Ishikawa (cell line): ENCODE measurements at regions not wholly inside any gene's neighbourhood (a gene's known extent, or its start where the extent isn't known, plus 50 kb on each side); places are given as distances from the start of the nearest gene placed in this dataset.

ENCODE experiments used
- CEBPB ChIP-seq: IDR thresholded peaks from 2 replicates; pipeline ENCODE4 v1.6.1; 2012
- CREB1 ChIP-seq: IDR thresholded peaks from 2 replicates; pipeline ENCODE4 v1.6.1; 2012; ENCODE audit warnings: low read depth
- EGR1 ChIP-seq: IDR thresholded peaks from 2 replicates; pipeline ENCODE4 v1.6.1; 2012
- EP300 ChIP-seq: IDR thresholded peaks from 2 replicates; pipeline ENCODE4 v1.6.1; 2012; ENCODE audit warnings: borderline replicate concordance
- FOXM1 ChIP-seq: IDR thresholded peaks from 2 replicates; pipeline ENCODE4 v1.6.1; 2012; ENCODE audit warnings: low read depth, borderline replicate concordance
- MAX ChIP-seq: IDR thresholded peaks from 2 replicates; pipeline ENCODE4 v1.6.1; 2012
- NFIC ChIP-seq: IDR thresholded peaks from 2 replicates; pipeline ENCODE4 v1.6.1; 2012
- RAD21 ChIP-seq: IDR thresholded peaks from 2 replicates; pipeline ENCODE4 v1.6.1; 2012; ENCODE audit warnings: low read depth
- TAF1 ChIP-seq: IDR thresholded peaks from 2 replicates; pipeline ENCODE4 v1.6.1; 2012; ENCODE audit warnings: low read depth, mild to moderate bottlenecking
- TCF12 ChIP-seq: IDR thresholded peaks from 2 replicates; pipeline ENCODE4 v1.6.1; 2012; ENCODE audit warnings: low read depth
- TEAD4 ChIP-seq: IDR thresholded peaks from 2 replicates; pipeline ENCODE4 v1.6.1; 2012
- YY1 ChIP-seq: IDR thresholded peaks from 2 replicates; pipeline ENCODE4 v1.6.1; 2012; ENCODE audit warnings: low read depth
- ZBTB7A ChIP-seq: IDR thresholded peaks from 2 replicates; pipeline ENCODE4 v1.6.1; 2012; ENCODE audit warnings: low read depth
- TF ChIP-seq, protein P1 (sequence below): IDR thresholded peaks from 2 replicates; pipeline ENCODE4 v1.6.1; 2012
- TF ChIP-seq, protein P2 (sequence below): IDR thresholded peaks from 2 replicates; pipeline ENCODE4 v1.6.1; 2012; ENCODE audit warnings: low read depth, mild to moderate bottlenecking

GRCh38 chr18:27447930-27448329 is 262.8 kb upstream of the CHST9 start:
- no peak for TF ChIP-seq TEAD4
- TF ChIP-seq FOXM1 = no peak
- TF ChIP-seq, protein P1, sequence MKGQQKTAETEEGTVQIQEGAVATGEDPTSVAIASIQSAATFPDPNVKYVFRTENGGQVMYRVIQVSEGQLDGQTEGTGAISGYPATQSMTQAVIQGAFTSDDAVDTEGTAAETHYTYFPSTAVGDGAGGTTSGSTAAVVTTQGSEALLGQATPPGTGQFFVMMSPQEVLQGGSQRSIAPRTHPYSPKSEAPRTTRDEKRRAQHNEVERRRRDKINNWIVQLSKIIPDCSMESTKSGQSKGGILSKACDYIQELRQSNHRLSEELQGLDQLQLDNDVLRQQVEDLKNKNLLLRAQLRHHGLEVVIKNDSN = no peak
- no peak for TF ChIP-seq TCF12
- TF ChIP-seq TAF1 = no peak
- TF ChIP-seq EP300 = no peak
- TF ChIP-seq CREB1 = no peak
- TF ChIP-seq, protein P2, sequence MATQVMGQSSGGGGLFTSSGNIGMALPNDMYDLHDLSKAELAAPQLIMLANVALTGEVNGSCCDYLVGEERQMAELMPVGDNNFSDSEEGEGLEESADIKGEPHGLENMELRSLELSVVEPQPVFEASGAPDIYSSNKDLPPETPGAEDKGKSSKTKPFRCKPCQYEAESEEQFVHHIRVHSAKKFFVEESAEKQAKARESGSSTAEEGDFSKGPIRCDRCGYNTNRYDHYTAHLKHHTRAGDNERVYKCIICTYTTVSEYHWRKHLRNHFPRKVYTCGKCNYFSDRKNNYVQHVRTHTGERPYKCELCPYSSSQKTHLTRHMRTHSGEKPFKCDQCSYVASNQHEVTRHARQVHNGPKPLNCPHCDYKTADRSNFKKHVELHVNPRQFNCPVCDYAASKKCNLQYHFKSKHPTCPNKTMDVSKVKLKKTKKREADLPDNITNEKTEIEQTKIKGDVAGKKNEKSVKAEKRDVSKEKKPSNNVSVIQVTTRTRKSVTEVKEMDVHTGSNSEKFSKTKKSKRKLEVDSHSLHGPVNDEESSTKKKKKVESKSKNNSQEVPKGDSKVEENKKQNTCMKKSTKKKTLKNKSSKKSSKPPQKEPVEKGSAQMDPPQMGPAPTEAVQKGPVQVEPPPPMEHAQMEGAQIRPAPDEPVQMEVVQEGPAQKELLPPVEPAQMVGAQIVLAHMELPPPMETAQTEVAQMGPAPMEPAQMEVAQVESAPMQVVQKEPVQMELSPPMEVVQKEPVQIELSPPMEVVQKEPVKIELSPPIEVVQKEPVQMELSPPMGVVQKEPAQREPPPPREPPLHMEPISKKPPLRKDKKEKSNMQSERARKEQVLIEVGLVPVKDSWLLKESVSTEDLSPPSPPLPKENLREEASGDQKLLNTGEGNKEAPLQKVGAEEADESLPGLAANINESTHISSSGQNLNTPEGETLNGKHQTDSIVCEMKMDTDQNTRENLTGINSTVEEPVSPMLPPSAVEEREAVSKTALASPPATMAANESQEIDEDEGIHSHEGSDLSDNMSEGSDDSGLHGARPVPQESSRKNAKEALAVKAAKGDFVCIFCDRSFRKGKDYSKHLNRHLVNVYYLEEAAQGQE = no peak
- no peak for TF ChIP-seq RAD21
- TF ChIP-seq ZBTB7A = no peak
- no peak for TF ChIP-seq NFIC
- TF ChIP-seq EGR1 = no peak
- no peak for TF ChIP-seq YY1
- TF ChIP-seq CEBPB = no peak
- TF ChIP-seq MAX = no peak

DNA sequence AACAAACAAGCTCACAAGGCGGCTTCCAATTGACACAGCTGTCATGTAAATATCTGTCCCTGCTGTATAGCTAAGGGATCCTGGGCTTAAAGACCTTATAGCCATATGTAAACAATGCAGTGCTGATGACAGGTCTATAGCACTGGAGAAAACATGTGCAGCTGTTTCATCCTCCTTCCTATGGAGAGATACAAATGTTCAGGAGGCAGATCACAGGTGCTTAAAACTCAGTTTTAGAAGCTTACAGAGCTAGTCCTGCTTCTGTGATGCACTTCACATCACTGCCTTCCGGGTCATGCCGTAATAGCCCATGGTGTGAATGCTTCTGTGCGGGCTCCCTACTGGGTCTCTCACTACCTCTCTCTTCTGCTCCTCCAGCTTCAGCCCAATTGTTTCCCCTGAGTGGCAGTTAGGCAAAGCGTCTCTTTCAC is 262.4 kb upstream of the CHST9 start:
- no peak for TF ChIP-seq TCF12
- TF ChIP-seq EGR1 = no peak
- no peak for TF ChIP-seq RAD21
- no peak for TF ChIP-seq FOXM1
- TF ChIP-seq TAF1 = no peak
- TF ChIP-seq CREB1 = no peak
- TF ChIP-seq ZBTB7A = no peak
- no peak for TF ChIP-seq NFIC
- TF ChIP-seq, protein P1 = no peak
- TF ChIP-seq, protein P2 = no peak
- no peak for TF ChIP-seq TEAD4
- no peak for TF ChIP-seq MAX
- TF ChIP-seq EP300 = no peak
- no peak for TF ChIP-seq YY1

GRCh38 chr18:27430595-27430994 is 245.5 kb upstream of the CHST9 start:
- TF ChIP-seq CREB1 (no peak), TAF1 (no peak), NFIC (no peak), ZBTB7A (no peak), TEAD4 (no peak), FOXM1 (no peak), EGR1 (no peak), MAX (no peak), RAD21 (no peak), TCF12 (no peak), CEBPB (no peak), YY1 (no peak), EP300 (no peak)
- TF ChIP-seq, protein P1 = no peak
- TF ChIP-seq, protein P2 = no peak

GRCh38 chr18:27428716-27429475 is 243.8 kb upstream of the CHST9 start:
- TF ChIP-seq TCF12 = no peak
